ENCODE measurements at regions not wholly inside any gene's neighbourhood (a gene's known extent, or its start where the extent isn't known, plus 50 kb on each side); places are given as distances from the start of the nearest gene placed in this dataset.

DNA sequence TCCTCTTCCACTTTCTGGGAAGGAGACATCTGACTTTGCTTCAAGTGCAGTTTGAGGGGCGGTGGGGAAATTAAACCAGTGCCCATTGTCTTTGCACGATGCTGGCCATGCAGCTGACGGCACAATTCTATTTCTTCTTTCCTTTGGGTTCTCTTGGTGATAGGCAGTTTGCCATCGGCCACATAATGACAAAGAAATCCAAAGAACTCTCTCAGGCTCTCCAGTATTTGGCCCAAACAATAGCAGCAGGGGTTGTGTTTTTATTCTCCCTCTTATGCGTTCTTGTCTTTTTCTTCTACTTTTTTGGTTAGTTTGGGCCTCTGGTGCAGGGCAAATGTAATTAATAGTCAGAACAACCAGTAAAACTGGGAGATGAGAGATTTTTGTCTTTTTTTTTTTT is 147.0 kb downstream of the EMX2 start:
- Histone ChIP-seq H3K4me3 (ENCODE audit: low read depth, low read length, poor library complexity, severe bottlenecking) (no peak overlapping the region), H3K79me2 (ENCODE audit: insufficient read depth, low read depth, low read length) (no peaks in the 10 kb centered on the region), H3K36me3 (ENCODE audit: insufficient read depth, low read length) (no peaks in the 10 kb centered on the region), H3K27ac (ENCODE audit: low read depth, low read length, poor library complexity, severe bottlenecking) (no peak overlapping the region), H3K4me2 (ENCODE audit: low read length) (no peak overlapping the region), H3K9me2 (ENCODE audit: insufficient read depth, low read length) (no peaks in the 10 kb centered on the region), H4K20me1 (ENCODE audit: insufficient read depth, low read length) (no peaks in the 10 kb centered on the region), H3K9me3 (ENCODE audit: low read length) (no peaks in the 10 kb centered on the region), H3K4me1 (ENCODE audit: insufficient read depth, low read length, poor library complexity, severe bottlenecking) (no peaks in the 10 kb centered on the region), H2AFZ (ENCODE audit: low read length) (no peak overlapping the region)
- TF ChIP-seq, protein P1, sequence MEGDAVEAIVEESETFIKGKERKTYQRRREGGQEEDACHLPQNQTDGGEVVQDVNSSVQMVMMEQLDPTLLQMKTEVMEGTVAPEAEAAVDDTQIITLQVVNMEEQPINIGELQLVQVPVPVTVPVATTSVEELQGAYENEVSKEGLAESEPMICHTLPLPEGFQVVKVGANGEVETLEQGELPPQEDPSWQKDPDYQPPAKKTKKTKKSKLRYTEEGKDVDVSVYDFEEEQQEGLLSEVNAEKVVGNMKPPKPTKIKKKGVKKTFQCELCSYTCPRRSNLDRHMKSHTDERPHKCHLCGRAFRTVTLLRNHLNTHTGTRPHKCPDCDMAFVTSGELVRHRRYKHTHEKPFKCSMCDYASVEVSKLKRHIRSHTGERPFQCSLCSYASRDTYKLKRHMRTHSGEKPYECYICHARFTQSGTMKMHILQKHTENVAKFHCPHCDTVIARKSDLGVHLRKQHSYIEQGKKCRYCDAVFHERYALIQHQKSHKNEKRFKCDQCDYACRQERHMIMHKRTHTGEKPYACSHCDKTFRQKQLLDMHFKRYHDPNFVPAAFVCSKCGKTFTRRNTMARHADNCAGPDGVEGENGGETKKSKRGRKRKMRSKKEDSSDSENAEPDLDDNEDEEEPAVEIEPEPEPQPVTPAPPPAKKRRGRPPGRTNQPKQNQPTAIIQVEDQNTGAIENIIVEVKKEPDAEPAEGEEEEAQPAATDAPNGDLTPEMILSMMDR (conservative IDR thresholded peaks at IDR 0.05; ENCODE audit: low read length): no peak
- TF ChIP-seq EZH2phosphoT487 (IDR thresholded peaks at IDR 0.05; ENCODE audit: borderline replicate concordance, low read depth, low read length): no peak
- intact Hi-C loops (cut with micrococcal nuclease; ENCODE audit: unreplicated experiment): no loop called here
- no peak for DNase-seq (ENCODE audit: low spot score)
- ChIA-PET POLR2A (no interaction called here), CTCF (ENCODE audit: unreplicated experiment) (no interaction called here)
- no TSS peak for BruUV-seq (replicated peaks)

DNA sequence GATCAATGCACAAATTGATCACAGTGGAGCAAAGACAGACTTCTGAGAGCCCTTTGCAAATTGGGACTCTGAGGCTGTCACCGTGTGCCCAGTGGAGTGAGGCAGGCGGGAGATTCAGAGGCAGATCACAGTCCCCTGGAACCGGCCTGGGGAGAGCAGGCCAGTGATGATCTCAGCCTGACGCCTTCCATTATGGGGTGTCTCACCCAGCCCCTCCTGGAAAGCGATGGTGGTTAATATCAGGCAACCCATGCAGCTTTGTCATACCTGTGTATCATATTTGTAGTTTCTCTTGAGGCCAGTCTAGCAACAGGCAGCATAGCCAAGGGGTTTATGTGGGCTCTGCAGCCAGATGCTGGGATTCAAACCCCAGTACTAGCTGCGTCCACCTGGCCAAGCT is 147.8 kb downstream of the EMX2 start:
- no peaks in the 10 kb centered on the region for H3K36me3 ChIP-seq (ENCODE audit: insufficient read depth, low read length)
- no peak overlapping the region for H3K4me2 ChIP-seq (ENCODE audit: low read length)
- ChIA-PET POLR2A (no interaction called here), CTCF (ENCODE audit: unreplicated experiment) (no interaction called here)
- no peaks in the 10 kb centered on the region for H3K9me3 ChIP-seq (ENCODE audit: low read length)
- H3K4me3 ChIP-seq (ENCODE audit: low read depth, low read length, poor library complexity, severe bottlenecking): no peak overlapping the region
- intact Hi-C loops (cut with micrococcal nuclease; ENCODE audit: unreplicated experiment): no loop called here
- no TSS peak for BruUV-seq (replicated peaks)
- DNase-seq (ENCODE audit: low spot score): no peak
- H4K20me1 ChIP-seq (ENCODE audit: insufficient read depth, low read length): no peaks in the 10 kb centered on the region
- no peaks in the 10 kb centered on the region for H3K9me2 ChIP-seq (ENCODE audit: insufficient read depth, low read length)
- H2AFZ ChIP-seq (ENCODE audit: low read length): no peak overlapping the region
- TF ChIP-seq EZH2phosphoT487 (IDR thresholded peaks at IDR 0.05; ENCODE audit: borderline replicate concordance, low read depth, low read length): no peak
- TF ChIP-seq, protein P1 (conservative IDR thresholded peaks at IDR 0.05; ENCODE audit: low read length): no peak
- no peaks in the 10 kb centered on the region for H3K4me1 ChIP-seq (ENCODE audit: insufficient read depth, low read length, poor library complexity, severe bottlenecking)
- H3K79me2 ChIP-seq (ENCODE audit: insufficient read depth, low read depth, low read length): no peaks in the 10 kb centered on the region
- H3K27ac ChIP-seq (ENCODE audit: low read depth, low read length, poor library complexity, severe bottlenecking): no peak overlapping the region

DNA sequence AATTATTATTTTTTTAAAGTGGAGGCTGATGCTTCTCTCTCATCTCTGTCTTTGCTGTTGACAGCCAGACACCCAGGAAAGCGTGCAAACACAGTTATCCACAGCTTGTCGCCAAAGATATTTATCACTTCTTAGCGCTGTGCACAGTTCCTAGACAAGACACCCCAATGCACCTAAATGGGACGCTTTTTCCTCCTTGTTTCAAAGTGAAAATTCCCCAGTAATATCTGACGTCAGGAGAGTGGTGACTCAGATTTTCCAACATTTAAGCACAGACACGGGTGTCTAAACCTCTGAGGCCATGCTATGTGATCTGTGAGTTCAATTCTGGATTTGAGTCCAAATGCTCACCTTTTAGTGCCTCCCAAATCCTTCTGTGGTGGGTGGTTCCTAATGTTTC is 151.6 kb downstream of the EMX2 start:
- CTCF ChIA-PET (ENCODE audit: unreplicated experiment): no interaction called here
- DNase-seq (ENCODE audit: low spot score): no peak
- no TSS peak for BruUV-seq (replicated peaks)
- Histone ChIP-seq H3K4me1 (ENCODE audit: insufficient read depth, low read length, poor library complexity, severe bottlenecking) (no peaks in the 10 kb centered on the region), H3K27ac (ENCODE audit: low read depth, low read length, poor library complexity, severe bottlenecking) (no peak overlapping the region), H3K9me3 (ENCODE audit: low read length) (no peaks in the 10 kb centered on the region), H4K20me1 (ENCODE audit: insufficient read depth, low read length) (no peaks in the 10 kb centered on the region), H3K4me2 (ENCODE audit: low read length) (no peak overlapping the region), H2AFZ (ENCODE audit: low read length) (no peak overlapping the region), H3K36me3 (ENCODE audit: insufficient read depth, low read length) (no peaks in the 10 kb centered on the region), H3K4me3 (ENCODE audit: low read depth, low read length, poor library complexity, severe bottlenecking) (no peak overlapping the region), H3K9me2 (ENCODE audit: insufficient read depth, low read length) (no peaks in the 10 kb centered on the region), H3K79me2 (ENCODE audit: insufficient read depth, low read depth, low read length) (no peaks in the 10 kb centered on the region)
- no peak for TF ChIP-seq EZH2phosphoT487 (IDR thresholded peaks at IDR 0.05; ENCODE audit: borderline replicate concordance, low read depth, low read length)
- TF ChIP-seq, protein P1 (conservative IDR thresholded peaks at IDR 0.05; ENCODE audit: low read length): no peak
- intact Hi-C loops (cut with micrococcal nuclease; ENCODE audit: unreplicated experiment): no loop called here
- POLR2A ChIA-PET: no interaction called here
